A549 (cell line): ENCODE measurements at regions not wholly inside any gene's neighbourhood (a gene's known extent, or its start where the extent isn't known, plus 50 kb on each side); places are given as distances from the start of the nearest gene placed in this dataset.

Experiments used
- CTCF ChIP-seq: fragments of >200 bp; sonication (Bioruptor Twin); formaldehyde crosslinking; IDR thresholded peaks from 3 replicates; pipeline ENCODE4 v1.5.1; 2016
- POLR2A ChIP-seq: IDR thresholded peaks from 2 replicates; pipeline ENCODE4 v1.6.1; 2012; ENCODE audit warnings: mild to moderate bottlenecking, low read length

GRCh38 chr2:180655393-180655792 lies 325.0 kb upstream of the UBE2E3 start:
- no peak for TF ChIP-seq CTCF
- TF ChIP-seq POLR2A: no peak
